GM12865 (cell line): ENCODE measurements at regions not wholly inside any gene's neighbourhood (a gene's known extent, or its start where the extent isn't known, plus 50 kb on each side); places are given as distances from the start of the nearest gene placed in this dataset.

Experiments used
- DNase-seq: peaks from one replicate; pipeline ENCODE4 v3.0.0; 2010; ENCODE audit warnings: low read depth
- H3K4me3 ChIP-seq: 2 replicates; pipeline ENCODE4 v1.5.1; 2011; ENCODE audit warnings: mild to moderate bottlenecking, low read depth, low read length, control low read depth
- CTCF ChIP-seq: IDR thresholded peaks from 2 replicates; pipeline ENCODE4 v1.5.1; 2011; ENCODE audit warnings: low read length, control low read depth, low read depth, inconsistent platforms; ENCODE audit not compliant: insufficient read depth; ENCODE audit errors: missing control alignments

- no peak for DNase-seq
- H3K4me3 ChIP-seq, result no peak overlapping the region
- no peak for TF ChIP-seq CTCF
These were observed 820.6 kb upstream of the PCDH9 start for GRCh38 chr13:68050761-68051160.

- DNase-seq, result no peak
- no peak overlapping the region for H3K4me3 ChIP-seq
- TF ChIP-seq CTCF, result no peak
These were observed 818.7 kb upstream of the PCDH9 start for GRCh38 chr13:68048802-68049359.

- no peak for DNase-seq
- H3K4me3 ChIP-seq, result no peak overlapping the region
- TF ChIP-seq CTCF, result no peak
These were observed 817.8 kb upstream of the PCDH9 start for GRCh38 chr13:68047889-68048288.

- no peak for DNase-seq
- no peak overlapping the region for H3K4me3 ChIP-seq
- no peak for TF ChIP-seq CTCF
These were observed 816.8 kb upstream of the PCDH9 start for GRCh38 chr13:68046903-68047302.

- TF ChIP-seq CTCF, result no peak
- H3K4me3 ChIP-seq, result no peak overlapping the region
- no peak for DNase-seq
These were observed 800.1 kb upstream of the PCDH9 start for GRCh38 chr13:68030152-68030809.

GRCh38 chr13:68028701-68029100 lies 798.6 kb upstream of the PCDH9 start:
- TF ChIP-seq CTCF, result no peak
- H3K4me3 ChIP-seq, result no peak overlapping the region
- DNase-seq, result no peak

GRCh38 chr13:68027306-68027705 lies 797.2 kb upstream of the PCDH9 start:
- DNase-seq, result no peak
- TF ChIP-seq CTCF, result no peak
- no peak overlapping the region for H3K4me3 ChIP-seq
